ENCODE measurements at regions not wholly inside any gene's neighbourhood (a gene's known extent, or its start where the extent isn't known, plus 50 kb on each side); places are given as distances from the start of the nearest gene placed in this dataset.
"Not testable (repeated sequence)": the region's sequence is repeated elsewhere in the genome, so short reads cannot be mapped to it uniquely, and the experiment has no call there.

- H3K27me3 ChIP-seq, result no peaks in the 10 kb centered on the region
- no peak overlapping the region for H3K4me3 ChIP-seq
- no peaks in the 10 kb centered on the region; the same call in 1 of the 2 replicates for H3K9me3 ChIP-seq
- no peaks in the 10 kb centered on the region for H3K36me3 ChIP-seq
- DNase-seq, result no peak
Observed at GRCh38 chr11:38438091-38438490, 1840.1 kb upstream of the RAG2 start.

- no peaks in the 10 kb centered on the region; the same call in 1 of the 2 replicates for H3K9me3 ChIP-seq
- no peaks in the 10 kb centered on the region for H3K36me3 ChIP-seq
- DNase-seq, result no peak
- H3K27me3 ChIP-seq, result no peaks in the 10 kb centered on the region
- H3K4me3 ChIP-seq, result no peak overlapping the region
Observed at GRCh38 chr11:38425578-38425977, 1827.5 kb upstream of the RAG2 start.

GRCh38 chr11:38423042-38423441 lies 1825.0 kb upstream of the RAG2 start:
- H3K9me3 ChIP-seq, result no peaks in the 10 kb centered on the region; the same call in none of the 2 replicates
- H3K27me3 ChIP-seq, result no peaks in the 10 kb centered on the region
- no peak overlapping the region for H3K4me3 ChIP-seq
- no peaks in the 10 kb centered on the region for H3K36me3 ChIP-seq
- DNase-seq, result no peak

GRCh38 chr11:38416141-38416540 lies 1818.1 kb upstream of the RAG2 start:
- Histone ChIP-seq H3K9me3 (peaks cover 12% of the 10 kb centered on the region), H3K27me3 (no peaks in the 10 kb centered on the region)

GRCh38 chr11:38411149-38411548 lies 1813.1 kb upstream of the RAG2 start:
- H3K36me3 ChIP-seq, result no peaks in the 10 kb centered on the region
- no peak for DNase-seq
- no peak overlapping the region for H3K4me3 ChIP-seq
- H3K9me3 ChIP-seq, result peaks cover 10% of the 10 kb centered on the region
- H3K27me3 ChIP-seq, result no peaks in the 10 kb centered on the region

More at GRCh38 chr11:38416141-38416540, 1818.1 kb upstream of the RAG2 start:
- no peak overlapping the region for H3K4me3 ChIP-seq
- no peak for DNase-seq
- no peaks in the 10 kb centered on the region for H3K36me3 ChIP-seq

GRCh38 chr11:38402063-38402462 lies 1804.0 kb upstream of the RAG2 start:
- DNase-seq, result no peak
- Histone ChIP-seq H3K4me3 (no peak overlapping the region), H3K36me3 (no peaks in the 10 kb centered on the region), H3K27me3 (no peaks in the 10 kb centered on the region), H3K9me3 (peaks cover 6% of the 10 kb centered on the region)

GRCh38 chr11:38392176-38392575 lies 1794.1 kb upstream of the RAG2 start:
- no peak overlapping the region for H3K4me3 ChIP-seq
- no peak for DNase-seq
- no peaks in the 10 kb centered on the region for H3K9me3 ChIP-seq
- no peaks in the 10 kb centered on the region for H3K27me3 ChIP-seq
- no peaks in the 10 kb centered on the region for H3K36me3 ChIP-seq

- Histone ChIP-seq H3K36me3 (no peaks in the 10 kb centered on the region), H3K27me3 (no peaks in the 10 kb centered on the region), H3K4me3 (no peak overlapping the region), H3K9me3 (no peaks in the 10 kb centered on the region)
- peak; percentile 68 for DNase-seq
Observed at GRCh38 chr11:38384568-38384967, 1786.5 kb upstream of the RAG2 start.

- DNase-seq, result no peak
- H3K9me3 ChIP-seq, result no peaks in the 10 kb centered on the region; the same call in 1 of the 2 replicates
- H3K36me3 ChIP-seq, result no peaks in the 10 kb centered on the region
- no peak overlapping the region for H3K4me3 ChIP-seq
- H3K27me3 ChIP-seq, result no peaks in the 10 kb centered on the region
Observed at GRCh38 chr11:38365274-38365673, 1767.2 kb upstream of the RAG2 start.

- H3K27me3 ChIP-seq, result no peaks in the 10 kb centered on the region
- peaks cover 16% of the 10 kb centered on the region for H3K9me3 ChIP-seq
- no peaks in the 10 kb centered on the region for H3K36me3 ChIP-seq
- DNase-seq, result no peak
- no peak overlapping the region for H3K4me3 ChIP-seq
Observed at GRCh38 chr11:38356255-38356654, 1758.2 kb upstream of the RAG2 start.

- no peaks in the 10 kb centered on the region for H3K9me3 ChIP-seq
- H3K36me3 ChIP-seq, result no peaks in the 10 kb centered on the region
- H3K4me3 ChIP-seq, result no peak overlapping the region
- no peak for DNase-seq
- H3K27me3 ChIP-seq, result no peaks in the 10 kb centered on the region
Observed at GRCh38 chr11:38345286-38345685, 1747.2 kb upstream of the RAG2 start.

GRCh38 chr11:38341612-38342011 lies 1743.6 kb upstream of the RAG2 start:
- DNase-seq, H3K36me3 ChIP-seq, H3K4me3 ChIP-seq, H3K9me3 ChIP-seq, H3K27me3 ChIP-seq: not testable (repeated sequence)

- Histone ChIP-seq H3K27me3 (no peaks in the 10 kb centered on the region), H3K36me3 (no peaks in the 10 kb centered on the region), H3K4me3 (no peak overlapping the region), H3K9me3 (no peaks in the 10 kb centered on the region)
- DNase-seq, result no peak
Observed at GRCh38 chr11:38339835-38340440, 1741.9 kb upstream of the RAG2 start.

- not testable (repeated sequence) for H3K4me3 ChIP-seq, H3K27me3 ChIP-seq, H3K36me3 ChIP-seq, H3K9me3 ChIP-seq, DNase-seq
Observed at GRCh38 chr11:38338022-38338421, 1740.0 kb upstream of the RAG2 start.

GRCh38 chr11:38332046-38332445 lies 1734.0 kb upstream of the RAG2 start:
- no peak for DNase-seq
- H3K27me3 ChIP-seq, result no peaks in the 10 kb centered on the region
- H3K4me3 ChIP-seq, result no peak overlapping the region
- no peaks in the 10 kb centered on the region for H3K36me3 ChIP-seq
- no peaks in the 10 kb centered on the region for H3K9me3 ChIP-seq

GRCh38 chr11:38330578-38330977 lies 1732.5 kb upstream of the RAG2 start:
- no peak for DNase-seq
- H3K4me3 ChIP-seq, result no peak overlapping the region
- no peaks in the 10 kb centered on the region for H3K9me3 ChIP-seq
- no peaks in the 10 kb centered on the region for H3K27me3 ChIP-seq
- no peaks in the 10 kb centered on the region for H3K36me3 ChIP-seq

GRCh38 chr11:38323961-38324761 lies 1726.1 kb upstream of the RAG2 start:
- Histone ChIP-seq H3K36me3 (no peaks in the 10 kb centered on the region), H3K27me3 (no peaks in the 10 kb centered on the region), H3K9me3 (no peaks in the 10 kb centered on the region), H3K4me3 (no peak overlapping the region)
- DNase-seq, result no peak

- H3K27me3 ChIP-seq, result no peaks in the 10 kb centered on the region
- H3K9me3 ChIP-seq, result peaks cover 16% of the 10 kb centered on the region
- DNase-seq, result no peak
- no peak overlapping the region for H3K4me3 ChIP-seq
- no peaks in the 10 kb centered on the region for H3K36me3 ChIP-seq
Observed at GRCh38 chr11:38315151-38315550, 1717.1 kb upstream of the RAG2 start.
